HG03460 (cell line): ENCODE measurements at regions not wholly inside any gene's neighbourhood (a gene's known extent, or its start where the extent isn't known, plus 50 kb on each side); places are given as distances from the start of the nearest gene placed in this dataset.
A peak's percentile ranks its signal among the peaks of the same experiment; 100 is the strongest.
"Not testable (repeated sequence)": the region's sequence is repeated elsewhere in the genome, so short reads cannot be mapped to it uniquely, and the experiment has no call there.

Experiments
- ATAC-seq: cut with Tn5 transposase; IDR thresholded peaks from one replicate; pipeline ENCODE4 v1.9.1; 2021; ENCODE audit not compliant: unreplicated experiment

DNA sequence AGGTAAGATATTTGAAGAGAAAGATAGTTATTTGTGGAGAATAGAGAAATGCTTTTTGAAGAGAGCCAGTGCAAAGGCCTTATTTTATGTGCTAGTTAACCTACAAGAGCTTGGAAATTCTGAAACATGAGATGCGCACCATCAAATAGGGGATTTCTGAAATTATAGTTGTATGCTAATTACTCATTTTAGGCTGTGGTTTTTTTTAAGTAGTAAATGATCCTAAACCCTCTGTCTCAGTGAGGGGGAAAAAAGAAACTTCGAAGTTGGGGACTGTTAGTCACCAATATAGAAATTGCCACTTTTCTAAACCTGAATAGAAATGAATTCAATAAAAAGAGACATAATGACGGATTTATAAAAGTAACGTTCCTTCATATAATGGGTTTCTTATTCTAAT, 119.3 kb upstream of the MDFIC start:
- ATAC-seq = no peak

- no peak for ATAC-seq
Measured at GRCh38 chr7:114806590-114807162, 115.2 kb upstream of the MDFIC start.

DNA sequence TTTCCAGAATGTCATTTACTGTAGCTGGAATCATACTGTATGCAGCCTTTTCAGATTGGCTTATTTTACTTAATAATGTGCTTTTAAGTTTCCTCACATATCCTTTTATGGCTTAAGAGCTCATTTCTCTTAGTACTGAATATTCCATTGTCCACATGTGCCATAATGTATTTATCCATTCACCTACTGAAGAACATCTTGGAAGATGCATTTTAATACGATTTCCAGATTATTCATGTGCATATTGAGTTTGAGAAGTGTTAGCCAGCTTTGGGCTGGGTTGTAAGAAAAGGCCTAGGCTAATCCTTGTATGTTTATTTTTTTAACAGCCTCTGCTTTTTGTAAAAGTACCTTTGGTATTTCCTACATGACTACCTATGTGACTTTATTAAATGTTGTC, 109.3 kb upstream of the MDFIC start:
- ATAC-seq = no peak

DNA sequence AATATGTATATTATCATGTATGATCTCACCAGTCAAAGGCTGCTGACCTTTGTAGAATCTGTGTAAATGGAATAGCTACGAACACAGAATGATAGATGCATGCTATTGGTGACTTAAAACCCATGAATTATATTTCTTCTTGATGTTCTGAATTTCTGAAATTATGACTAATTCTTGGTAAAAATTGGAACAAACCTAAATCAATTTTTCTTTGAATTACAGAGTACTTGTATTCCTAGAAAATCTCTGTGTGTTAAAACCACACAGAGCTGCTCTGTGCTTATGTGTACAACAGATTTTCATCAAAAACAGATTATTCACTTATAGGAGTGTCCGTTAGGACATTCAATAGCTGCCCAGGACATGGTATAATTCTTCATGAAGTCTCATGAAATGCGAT, 108.3 kb upstream of the MDFIC start:
- no peak for ATAC-seq

GRCh38 chr7:114817036-114817435, 104.9 kb upstream of the MDFIC start:
- not testable (repeated sequence) for ATAC-seq

GRCh38 chr7:114818501-114818900, 103.4 kb upstream of the MDFIC start:
- ATAC-seq = no peak

DNA sequence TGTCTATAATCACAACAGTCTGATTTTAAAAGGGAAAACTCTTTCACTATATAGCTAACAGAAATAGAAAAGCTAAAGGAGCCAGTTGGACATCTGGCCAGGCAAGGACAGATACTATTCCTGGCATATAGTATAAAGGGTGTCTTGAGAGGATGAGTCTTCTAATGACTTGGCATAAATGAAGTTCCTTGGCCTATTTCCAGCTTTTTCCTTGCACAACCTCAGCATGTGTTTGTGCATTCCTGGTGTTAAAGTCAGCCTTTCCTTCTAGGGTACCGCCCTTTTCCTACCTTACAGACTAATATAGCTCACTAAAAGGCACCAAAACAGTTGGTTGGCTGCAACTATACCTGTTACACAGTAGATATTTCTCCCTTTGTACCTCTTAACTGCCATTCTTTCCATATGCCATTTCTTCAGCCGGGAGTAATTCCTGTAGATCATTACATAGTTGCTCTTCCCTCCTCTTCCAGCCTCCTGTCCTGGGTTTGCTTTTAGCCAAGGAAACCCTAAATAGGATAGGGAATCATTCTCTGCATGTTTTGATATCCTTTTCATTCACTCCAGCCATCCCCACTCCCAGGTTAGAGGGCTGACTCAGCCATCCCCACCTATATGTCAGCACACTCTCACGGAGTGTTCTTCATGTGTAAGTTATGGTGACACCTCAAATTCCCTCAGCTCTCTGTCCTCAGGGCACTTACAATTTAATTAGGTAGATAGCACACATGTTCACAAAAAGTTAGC, 102.1 kb upstream of the MDFIC start:
- ATAC-seq = no peak

DNA sequence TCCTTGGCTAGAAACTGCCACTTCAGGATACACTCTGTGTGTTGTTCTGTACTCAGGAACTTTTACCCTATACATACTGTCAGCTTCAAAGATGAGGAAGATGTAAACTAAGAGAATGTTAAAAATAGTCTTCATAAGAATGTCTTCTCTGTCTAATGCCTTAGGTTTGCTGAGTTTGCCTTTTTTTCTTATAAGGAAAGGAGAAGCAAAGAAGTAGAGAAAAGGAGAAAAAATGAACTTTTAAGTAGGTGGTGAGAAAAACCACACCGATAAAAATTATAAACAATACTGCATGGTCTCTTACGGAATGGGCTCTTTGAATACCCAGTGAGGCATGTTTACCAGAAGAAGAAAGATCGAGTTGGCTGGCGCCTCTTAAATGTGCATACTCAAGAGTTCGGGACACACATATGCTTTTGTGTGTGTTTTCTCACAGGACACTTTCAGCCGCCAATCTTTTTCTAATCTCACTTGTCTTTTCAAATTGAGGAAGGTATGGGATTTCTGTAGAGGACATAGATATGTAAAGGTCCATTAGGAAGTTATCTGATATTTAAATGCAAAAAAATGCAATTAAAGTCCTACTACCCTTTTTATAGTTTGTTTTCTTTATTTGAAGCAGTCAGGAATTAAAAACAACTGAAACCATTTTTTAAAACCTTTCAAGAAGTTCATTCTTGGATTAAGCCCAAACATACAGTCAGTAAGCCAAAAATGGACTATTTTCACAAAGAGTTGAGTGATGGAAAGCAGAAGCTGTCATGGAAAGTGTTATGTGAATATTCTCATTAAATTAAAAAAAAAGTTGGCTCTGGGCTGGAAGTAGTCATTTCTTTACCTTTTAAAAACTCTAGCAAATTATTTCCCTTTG, 100.6 kb upstream of the MDFIC start:
- ATAC-seq = no peak

DNA sequence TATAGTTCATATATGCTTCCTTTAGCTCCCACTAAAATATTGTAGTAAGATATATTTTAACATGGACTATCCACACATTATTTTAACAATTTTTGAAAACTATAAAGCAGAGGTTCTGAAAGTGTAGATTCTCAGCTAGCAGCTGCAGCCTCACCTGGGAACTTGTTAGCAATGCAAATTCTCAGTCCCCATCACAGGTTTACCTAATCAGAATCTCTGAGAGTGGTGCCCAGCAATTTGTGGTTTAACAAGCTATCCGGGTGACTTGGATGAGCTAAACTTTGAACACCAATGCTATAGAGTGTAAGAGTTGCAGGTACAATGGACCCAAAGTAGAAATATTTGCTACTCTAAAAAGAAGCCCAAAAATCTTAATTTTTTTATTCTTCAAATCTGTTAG, 99.8 kb upstream of the MDFIC start:
- ATAC-seq = no peak

GRCh38 chr7:114822844-114823243, 99.0 kb upstream of the MDFIC start:
- no peak for ATAC-seq

GRCh38 chr7:114823290-114823689, 98.6 kb upstream of the MDFIC start:
- ATAC-seq = no peak

- no peak for ATAC-seq
Measured at GRCh38 chr7:114825423-114825951, 96.4 kb upstream of the MDFIC start.

DNA sequence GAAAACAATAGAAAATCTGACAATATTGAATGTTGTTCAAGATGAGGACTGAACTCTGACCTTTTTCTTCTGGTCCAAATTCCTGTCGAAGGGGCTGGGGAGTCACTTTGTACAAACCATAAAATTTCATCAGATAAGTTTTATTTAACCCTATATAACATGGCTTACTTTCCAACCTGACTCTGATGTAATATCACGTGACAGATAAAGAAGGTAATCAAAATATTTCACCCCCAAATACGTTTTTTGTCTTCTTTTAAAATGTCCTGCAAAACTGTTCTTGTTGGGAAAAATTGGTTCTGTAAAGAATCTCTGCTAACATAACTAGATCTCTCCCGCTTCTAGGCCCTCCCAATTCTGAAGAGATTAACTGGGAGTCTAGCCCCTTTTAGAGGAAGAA, 90.9 kb upstream of the MDFIC start:
- no peak for ATAC-seq

- peak; percentile 95 for ATAC-seq
Measured at GRCh38 chr7:114832906-114833595, 88.8 kb upstream of the MDFIC start.

DNA sequence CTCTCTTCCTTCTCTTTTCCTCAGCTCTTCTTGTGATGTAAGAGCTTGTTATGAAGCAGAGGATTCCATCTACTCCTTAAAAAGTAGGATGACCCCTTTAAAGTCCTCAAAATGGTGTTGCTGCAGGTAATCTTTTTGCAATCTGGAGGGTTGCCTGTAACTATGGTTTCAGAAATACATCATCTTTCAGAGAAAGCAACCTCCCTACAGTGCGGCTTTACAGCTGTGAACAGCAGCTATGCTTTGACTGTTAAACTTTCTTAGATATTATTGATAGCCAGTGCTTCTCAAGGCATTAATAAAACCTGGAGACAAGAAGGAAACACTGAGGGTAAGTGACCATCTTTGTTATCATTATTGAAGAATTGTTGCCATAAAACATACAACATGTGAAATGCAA, 86.6 kb upstream of the MDFIC start:
- no peak for ATAC-seq

DNA sequence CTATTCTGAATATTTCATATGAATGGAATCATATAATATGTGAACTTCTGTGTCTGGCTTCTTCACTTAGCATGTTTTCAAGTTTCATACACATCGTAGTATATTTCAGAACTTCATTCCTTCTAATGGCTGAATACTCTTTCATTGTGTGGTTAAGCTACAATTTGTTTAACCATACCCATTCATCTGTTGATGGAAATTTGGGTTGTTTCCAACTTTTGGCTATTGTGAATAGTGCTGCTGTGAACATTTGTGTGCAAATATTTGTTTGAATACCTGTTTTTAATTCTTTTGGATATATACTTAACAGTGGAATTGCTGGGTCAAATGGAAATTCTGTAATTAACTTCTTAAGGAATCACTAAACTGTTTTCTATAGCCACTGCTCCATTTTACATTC, 86.0 kb upstream of the MDFIC start:
- no peak for ATAC-seq

DNA sequence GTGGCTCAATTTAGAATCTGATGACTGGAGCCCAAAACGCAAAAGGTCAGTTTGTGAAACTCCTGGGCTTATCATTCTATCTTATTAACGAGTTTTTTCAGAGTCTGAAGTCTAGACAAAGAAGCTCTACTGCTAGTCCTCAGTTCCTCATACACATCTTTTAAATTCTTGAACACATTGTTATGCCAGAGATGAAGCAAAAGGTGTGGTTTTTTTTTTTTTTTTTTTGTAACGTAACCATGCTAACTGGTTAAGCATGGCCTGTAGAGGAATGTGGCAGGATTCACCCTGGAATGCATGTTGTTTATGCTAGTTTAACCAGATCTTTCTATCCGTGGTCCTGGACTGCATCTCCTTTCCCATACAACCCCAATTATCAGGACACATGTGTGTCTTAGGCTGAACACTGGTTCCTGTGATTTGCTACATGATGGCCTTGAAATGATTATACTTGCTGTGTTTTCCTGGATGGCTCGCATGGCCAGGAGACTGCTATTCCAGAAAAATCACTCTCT, 79.3 kb upstream of the MDFIC start:
- ATAC-seq = no peak

DNA sequence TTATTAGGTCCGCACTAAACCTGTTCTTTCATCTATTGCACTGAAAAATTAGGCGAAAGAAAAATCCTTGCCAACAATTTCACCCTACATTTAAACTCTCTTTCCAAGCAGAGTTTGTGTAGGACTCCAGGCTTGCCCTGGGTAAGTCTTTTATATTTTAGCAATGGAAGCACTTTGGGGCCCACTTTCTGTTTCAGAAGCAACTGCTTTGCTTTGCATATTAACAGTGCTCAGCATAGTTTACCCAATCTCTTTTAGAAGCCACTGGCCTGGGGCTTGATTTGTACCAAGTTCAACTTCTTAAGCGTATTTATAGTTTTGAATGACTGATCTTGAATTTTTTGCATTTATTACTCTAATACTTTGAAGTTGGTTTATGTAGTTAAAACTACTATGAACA, 78.8 kb upstream of the MDFIC start:
- no peak for ATAC-seq

DNA sequence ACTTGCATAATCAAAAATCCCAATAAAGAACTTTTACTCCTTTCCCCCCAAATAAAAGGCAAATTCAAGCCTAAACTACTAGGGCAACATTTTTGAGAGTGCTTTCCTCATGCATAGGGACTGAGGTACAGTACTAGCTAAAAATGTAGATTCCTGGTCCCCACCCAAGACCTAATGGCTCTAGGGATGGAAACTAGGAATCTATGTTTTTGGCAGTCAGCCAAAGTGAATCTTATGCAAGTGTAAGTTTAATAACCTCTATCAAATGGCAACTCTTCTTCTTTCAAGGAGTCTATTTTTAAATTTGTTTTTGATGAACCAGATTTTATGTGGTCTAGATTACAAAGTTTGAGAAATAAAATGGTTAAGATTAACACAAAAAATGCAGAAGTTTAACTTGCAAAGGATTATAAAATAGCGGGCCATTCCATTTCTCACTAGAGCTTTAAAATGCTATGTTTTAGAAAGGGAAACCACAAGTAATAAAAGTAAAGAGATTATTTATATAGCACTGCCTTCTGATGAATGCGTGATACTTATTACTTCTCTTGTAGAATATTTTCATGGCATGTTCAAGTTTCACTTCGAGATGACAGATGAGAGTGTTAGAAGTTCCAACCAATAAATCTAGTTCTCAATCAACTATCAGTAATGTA, 70.4 kb upstream of the MDFIC start:
- no peak for ATAC-seq

DNA sequence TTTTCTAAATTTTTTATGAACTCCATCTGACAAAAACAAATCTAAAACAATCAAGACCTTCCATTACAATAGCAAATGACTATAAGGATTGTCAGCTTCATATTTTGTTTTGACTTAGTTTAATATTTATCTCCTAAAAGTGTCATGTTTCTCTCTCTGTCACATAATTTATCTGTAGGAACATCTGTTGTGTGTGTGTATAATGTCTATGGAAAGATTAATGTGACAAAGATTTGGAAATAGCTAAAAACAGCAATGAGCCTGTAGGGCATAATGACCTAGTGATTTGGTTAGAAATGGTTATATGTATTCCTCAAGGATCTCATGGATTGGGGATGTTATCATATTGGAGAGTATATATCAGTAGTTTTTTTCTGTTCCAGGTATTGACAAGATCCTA, 69.6 kb upstream of the MDFIC start:
- ATAC-seq = no peak
